ENCODE measurements at regions not wholly inside any gene's neighbourhood (a gene's known extent, or its start where the extent isn't known, plus 50 kb on each side); places are given as distances from the start of the nearest gene placed in this dataset.
"Not testable (repeated sequence)": the region's sequence is repeated elsewhere in the genome, so short reads cannot be mapped to it uniquely, and the experiment has no call there.

DNA sequence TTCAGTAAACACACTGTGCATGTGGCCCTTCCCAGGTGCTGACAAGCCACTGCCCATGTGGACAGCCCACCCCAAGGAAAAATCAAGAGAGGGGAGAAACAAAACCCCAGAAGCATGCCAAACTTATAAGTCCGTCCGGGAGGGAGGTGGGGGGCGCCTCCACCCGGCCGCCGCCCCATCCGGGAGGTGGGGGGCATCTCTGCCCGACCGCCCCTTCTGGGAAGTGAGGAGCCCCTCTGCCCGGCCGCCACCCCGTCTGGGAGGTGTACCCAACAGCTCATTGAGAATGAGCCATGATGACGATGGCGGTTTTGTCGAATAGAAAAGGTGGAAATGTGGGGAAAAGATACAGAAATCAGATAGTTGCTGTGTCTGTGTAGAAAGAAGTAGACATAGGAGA, 53.8 kb upstream of the C2CD4B start:
- no peak overlapping the region for H3K4me3 ChIP-seq (ENCODE audit: low read depth, low read length)

GRCh38 chr15:62219799-62220198, 54.7 kb upstream of the C2CD4B start:
- no peak overlapping the region for H3K4me3 ChIP-seq (ENCODE audit: low read depth, low read length)

GRCh38 chr15:62223020-62223419, 57.9 kb upstream of the C2CD4B start:
- no peak overlapping the region for H3K4me3 ChIP-seq (ENCODE audit: low read depth, low read length)

GRCh38 chr15:62228604-62229003, 63.5 kb upstream of the C2CD4B start:
- no peak overlapping the region for H3K4me3 ChIP-seq (ENCODE audit: low read depth, low read length)

GRCh38 chr15:62231856-62232255, 66.8 kb upstream of the C2CD4B start:
- H3K4me3 ChIP-seq (ENCODE audit: low read depth, low read length), result no peak overlapping the region

GRCh38 chr15:62240121-62241096, 75.3 kb upstream of the C2CD4B start:
- H3K4me3 ChIP-seq (ENCODE audit: low read depth, low read length), result no peak overlapping the region

DNA sequence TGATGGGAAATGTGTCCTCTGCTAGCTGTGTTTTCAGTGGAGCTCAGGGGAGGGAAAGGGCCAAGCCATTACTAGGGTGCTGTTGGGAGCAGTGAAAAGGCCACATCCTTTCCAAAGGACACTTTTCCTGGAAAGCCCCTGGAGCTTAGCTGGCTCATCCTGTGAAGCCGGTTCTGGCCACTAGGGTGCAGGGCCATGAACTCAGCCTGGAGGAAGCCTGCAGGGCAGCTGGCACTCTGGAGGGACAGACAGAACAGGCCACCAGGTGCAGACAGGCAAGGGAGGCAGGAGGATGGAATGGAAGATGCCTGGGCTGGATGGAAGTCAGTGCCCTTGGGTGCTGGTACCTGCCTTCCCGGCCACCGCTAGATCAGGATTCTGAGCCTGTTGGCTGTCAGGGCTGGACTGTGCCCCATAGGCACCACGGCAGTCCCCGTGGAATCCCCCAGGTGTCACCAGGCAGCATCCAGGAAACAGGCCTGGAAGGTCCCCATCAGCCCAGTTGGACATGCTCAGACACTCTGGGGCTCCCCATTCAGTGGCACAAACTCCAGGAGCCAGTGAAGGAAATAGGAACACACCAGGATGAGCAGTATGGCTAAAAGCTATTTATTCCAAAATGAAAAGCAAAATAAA, 76.2 kb upstream of the C2CD4B start:
- no peak overlapping the region for H3K4me3 ChIP-seq (ENCODE audit: low read depth, low read length)

DNA sequence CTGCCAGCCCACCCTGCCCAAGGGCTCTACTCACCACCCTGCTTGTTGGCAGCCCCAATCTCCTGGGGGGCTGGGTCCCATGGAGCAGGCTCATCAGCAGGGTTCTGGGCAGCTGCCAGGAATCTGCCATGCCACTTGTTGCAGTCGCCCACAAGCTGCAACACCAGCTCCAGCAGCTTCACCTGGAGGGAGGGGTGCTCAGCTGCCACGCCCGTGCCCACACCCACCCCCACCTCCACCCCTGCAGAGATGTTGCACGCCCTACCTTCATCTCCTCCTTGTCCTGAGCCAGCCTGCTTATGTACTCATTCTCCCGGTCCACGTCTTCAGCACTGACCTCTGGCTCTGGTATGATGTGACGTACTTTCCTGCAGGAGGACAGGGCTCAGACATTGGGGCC, 77.9 kb upstream of the C2CD4B start:
- no peak overlapping the region for H3K4me3 ChIP-seq (ENCODE audit: low read depth, low read length)

- no peak overlapping the region for H3K4me3 ChIP-seq (ENCODE audit: low read depth, low read length)
Observed at GRCh38 chr15:62244762-62245161, 79.7 kb upstream of the C2CD4B start.

DNA sequence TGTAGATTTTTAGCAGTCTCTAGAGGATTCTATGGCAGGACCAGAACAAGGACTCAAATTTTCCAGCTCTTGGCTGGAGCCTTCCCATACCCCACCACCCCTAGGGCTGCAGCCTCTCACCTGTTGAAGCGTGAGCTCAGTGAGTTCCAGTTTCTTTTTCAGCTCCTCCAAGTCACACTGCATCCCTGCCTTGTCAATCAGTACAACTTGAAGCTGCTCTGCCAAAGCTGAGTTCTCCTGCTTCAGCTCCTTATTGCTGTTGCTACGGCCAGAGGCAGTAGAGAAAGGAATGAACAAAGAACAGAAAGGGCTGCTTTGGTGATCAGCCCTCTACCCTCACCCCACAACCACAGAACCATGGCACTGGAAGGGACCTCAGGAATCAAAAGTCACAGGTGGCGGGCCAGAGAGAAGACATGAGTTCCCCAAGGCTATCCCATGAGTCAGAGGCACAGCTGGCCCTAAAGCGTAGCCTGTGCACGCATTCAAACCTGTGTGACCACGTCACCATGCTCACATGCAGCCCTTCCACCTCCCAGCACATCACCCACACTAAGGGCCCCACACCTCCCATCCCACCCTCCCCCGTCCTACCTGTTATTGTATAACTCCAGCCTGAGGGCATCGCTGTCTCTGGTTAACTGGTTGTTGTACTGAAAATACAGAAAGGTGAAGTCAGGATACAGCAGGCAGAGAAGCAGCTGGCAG, 83.3 kb upstream of the C2CD4B start:
- H3K4me3 ChIP-seq (ENCODE audit: low read depth, low read length), result no peak overlapping the region

DNA sequence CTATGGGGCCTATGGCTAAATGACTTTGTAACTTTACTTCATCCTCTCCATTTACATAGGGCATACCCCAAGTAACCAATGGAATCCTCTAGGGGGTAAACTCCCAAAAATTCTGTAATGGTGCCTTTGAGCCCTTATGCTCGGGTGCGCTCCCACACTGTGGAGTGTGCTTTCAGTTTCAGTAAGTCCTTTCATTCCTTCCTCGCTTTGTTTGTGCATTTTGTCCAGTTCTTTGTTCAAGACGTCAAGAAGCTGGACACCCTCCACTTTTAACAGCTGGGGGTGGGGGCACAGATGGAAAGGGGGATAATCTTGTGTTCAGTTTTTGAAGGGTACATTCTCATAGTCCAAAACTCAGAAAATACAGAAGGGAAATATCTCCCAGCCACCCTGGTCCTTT, 84.4 kb upstream of the C2CD4B start:
- no peak overlapping the region for H3K4me3 ChIP-seq (ENCODE audit: low read depth, low read length)

GRCh38 chr15:62250186-62250585, 85.1 kb upstream of the C2CD4B start:
- H3K4me3 ChIP-seq (ENCODE audit: low read depth, low read length), result no peak overlapping the region

DNA sequence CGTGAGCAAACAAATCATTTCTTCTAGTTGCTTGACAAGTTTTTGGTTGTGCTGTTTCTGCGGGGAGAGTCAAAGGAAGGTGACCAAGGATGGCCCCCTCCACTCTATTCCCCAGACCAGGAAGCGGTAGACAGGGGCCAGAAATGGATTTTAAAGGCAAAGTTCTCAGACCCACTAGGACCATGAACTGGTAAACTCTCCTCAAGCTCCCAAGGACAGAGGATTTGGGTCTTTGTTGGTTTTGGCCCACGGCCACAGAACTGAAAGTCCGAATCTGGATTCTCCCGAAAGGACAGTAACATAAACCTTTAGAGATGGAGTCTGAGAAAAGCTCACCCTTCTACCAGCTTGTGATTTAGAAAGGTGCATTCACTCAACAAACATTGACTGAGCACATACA, 85.9 kb upstream of the C2CD4B start:
- no peak overlapping the region for H3K4me3 ChIP-seq (ENCODE audit: low read depth, low read length)

- H3K4me3 ChIP-seq (ENCODE audit: low read depth, low read length), result no peak overlapping the region
Observed at GRCh38 chr15:62253294-62253693, 88.2 kb upstream of the C2CD4B start.

- H3K4me3 ChIP-seq (ENCODE audit: low read depth, low read length), result no peak overlapping the region
Observed at GRCh38 chr15:62254137-62254934, 89.3 kb upstream of the C2CD4B start.

DNA sequence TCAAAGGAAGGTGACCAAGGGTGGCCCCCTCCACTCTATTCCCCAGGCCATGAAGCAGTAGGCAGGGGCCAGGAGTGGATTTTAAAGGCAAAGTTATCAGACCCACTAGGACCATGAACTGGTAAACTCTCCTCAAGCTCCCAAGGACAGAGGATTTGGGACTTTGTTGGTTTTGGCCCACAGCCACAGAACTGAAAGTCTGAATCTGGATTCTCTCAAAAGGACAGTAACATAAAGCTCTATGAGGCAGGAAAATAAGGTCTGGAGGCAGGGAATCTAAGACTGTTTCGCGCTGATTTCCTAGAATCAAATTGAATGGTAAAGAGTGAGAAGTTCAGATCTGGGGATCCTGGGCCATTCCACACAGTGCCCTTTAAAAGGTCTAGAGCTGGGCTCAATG, 91.3 kb upstream of the C2CD4B start:
- H3K4me3 ChIP-seq (ENCODE audit: low read depth, low read length), result not testable (repeated sequence)

- no peak overlapping the region for H3K4me3 ChIP-seq (ENCODE audit: low read depth, low read length)
Observed at GRCh38 chr15:62257996-62258521, 93.0 kb upstream of the C2CD4B start.

DNA sequence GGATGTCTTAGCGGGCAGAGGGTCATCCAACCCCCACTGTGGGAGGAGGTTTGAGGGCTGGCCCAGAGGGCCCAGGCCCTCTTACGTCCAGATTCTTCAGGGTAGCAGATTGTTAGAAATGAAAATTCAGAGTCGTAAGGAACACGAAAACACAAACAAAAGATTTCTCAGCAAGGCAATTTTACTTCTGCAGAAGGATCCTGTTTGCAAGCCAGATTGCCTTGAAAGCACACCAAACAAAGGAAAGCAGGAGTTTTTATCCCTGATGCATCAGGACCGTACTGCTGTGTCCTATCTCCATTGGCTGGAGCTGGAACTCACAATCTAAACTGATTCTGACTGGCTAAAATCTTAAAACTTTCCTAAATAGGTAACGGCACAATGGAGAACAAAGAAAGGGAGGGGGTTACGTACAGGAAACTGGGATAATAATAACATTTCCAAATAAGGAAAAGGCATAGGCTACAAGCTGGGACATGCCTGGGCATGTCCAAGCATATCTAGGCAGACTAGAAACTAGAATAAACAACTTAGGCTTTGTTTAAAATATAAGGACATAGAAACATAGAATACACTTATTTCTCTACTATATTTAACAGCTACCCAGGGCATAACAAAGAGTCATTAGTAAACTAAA, 97.3 kb upstream of the C2CD4B start:
- H3K4me3 ChIP-seq (ENCODE audit: low read depth, low read length), result no peak overlapping the region

DNA sequence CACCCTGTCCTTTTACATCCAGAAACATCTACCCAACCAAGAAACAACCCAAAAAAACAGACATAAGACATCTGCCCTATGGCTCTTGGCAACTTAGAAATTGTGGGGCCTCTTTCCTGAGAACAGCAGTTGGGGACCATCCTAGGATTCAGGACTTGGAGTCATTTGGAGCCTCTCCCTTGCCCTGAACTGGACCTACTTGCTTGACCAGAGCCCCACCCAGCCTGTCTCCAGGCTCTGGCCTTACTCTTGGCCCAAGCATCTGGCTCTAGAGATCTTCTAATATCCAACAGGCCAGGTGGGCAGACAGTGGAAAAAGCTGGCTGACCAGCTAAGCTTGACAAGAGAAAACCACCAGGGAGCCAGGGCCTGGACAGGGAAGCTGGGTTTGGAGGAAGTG, 99.1 kb upstream of the C2CD4B start:
- H3K4me3 ChIP-seq (ENCODE audit: low read depth, low read length), result no peak overlapping the region

DNA sequence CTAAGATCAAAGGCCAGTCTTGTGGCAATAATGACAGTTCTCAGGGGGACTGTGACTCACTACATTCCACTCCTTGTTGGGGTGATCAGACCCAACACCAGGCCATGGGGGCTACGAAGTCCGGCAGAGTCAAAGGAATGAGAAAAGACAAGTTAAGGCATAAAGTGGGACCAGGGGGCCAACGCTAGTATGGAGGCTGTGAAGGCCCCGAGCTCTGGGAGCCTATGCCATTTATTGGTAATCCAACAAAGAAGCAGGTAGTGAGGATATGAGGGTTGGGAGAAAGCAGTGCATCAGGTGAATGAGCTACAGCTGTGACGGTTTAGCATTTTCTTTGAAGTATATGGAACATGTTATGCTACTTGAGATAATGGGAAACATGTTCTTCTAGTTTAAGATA, 104.4 kb upstream of the C2CD4B start:
- no peak overlapping the region for H3K4me3 ChIP-seq (ENCODE audit: low read depth, low read length)
